Astrocyte of the cerebellum (primary cell): ENCODE measurements at regions not wholly inside any gene's neighbourhood (a gene's known extent, or its start where the extent isn't known, plus 50 kb on each side); places are given as distances from the start of the nearest gene placed in this dataset.

ENCODE experiments used
- DNase-seq: peaks from one replicate; pipeline ENCODE4 v3.0.0-alpha.2; 2011; ENCODE audit warnings: low read depth
- H3K4me3 ChIP-seq: 2 replicates; pipeline ENCODE4 v1.5.1; 2011; ENCODE audit warnings: mild to moderate bottlenecking, low read depth, low read length, moderate library complexity
- in situ Hi-C: cut with HindIII; loops from 2 replicates; pipeline ENCODE4 v1.10.0; 2017; ENCODE audit warnings: low sequenced_read_pairs
- TF ChIP-seq, protein P1 (sequence below): IDR thresholded peaks from 2 replicates; pipeline ENCODE4 v1.5.1; 2012; ENCODE audit warnings: low read length, low read depth, moderate library complexity, mild to moderate bottlenecking; ENCODE audit errors: missing control alignments

DNA sequence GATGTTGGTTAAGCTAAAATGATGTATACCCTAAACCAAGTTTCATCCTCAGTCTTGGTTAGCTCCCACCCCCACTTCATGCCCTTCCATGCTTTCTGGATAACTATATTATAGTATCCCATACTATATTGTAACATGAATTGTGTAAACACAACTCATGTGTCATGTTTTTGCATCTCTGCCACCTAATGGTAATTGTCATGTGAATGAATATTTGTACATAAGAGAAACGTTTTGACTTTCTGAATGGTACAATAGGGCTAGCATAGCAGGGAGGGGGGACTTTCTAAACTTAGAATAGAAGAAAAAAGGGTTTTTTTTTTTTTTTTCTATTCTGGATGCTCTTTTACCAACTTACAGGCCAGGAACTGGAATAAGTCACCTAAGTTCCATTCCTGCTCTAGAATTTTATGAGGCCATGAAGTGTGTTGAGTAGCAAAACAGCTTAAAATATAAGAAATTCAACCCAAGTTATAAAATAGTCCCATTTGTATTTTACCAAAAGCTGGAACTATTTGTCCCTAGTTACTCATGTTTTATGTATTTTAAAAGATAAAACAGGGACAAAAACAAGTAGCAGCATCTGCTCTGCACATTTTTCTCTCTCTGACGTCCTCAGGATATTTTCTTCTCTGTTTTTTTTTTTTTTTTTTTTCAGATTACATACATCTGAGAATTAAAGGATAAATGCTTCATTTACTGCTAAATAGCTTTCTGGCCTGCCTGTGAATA is 77.4 kb downstream of the HLX start:
- no peak for DNase-seq
- TF ChIP-seq, protein P1, sequence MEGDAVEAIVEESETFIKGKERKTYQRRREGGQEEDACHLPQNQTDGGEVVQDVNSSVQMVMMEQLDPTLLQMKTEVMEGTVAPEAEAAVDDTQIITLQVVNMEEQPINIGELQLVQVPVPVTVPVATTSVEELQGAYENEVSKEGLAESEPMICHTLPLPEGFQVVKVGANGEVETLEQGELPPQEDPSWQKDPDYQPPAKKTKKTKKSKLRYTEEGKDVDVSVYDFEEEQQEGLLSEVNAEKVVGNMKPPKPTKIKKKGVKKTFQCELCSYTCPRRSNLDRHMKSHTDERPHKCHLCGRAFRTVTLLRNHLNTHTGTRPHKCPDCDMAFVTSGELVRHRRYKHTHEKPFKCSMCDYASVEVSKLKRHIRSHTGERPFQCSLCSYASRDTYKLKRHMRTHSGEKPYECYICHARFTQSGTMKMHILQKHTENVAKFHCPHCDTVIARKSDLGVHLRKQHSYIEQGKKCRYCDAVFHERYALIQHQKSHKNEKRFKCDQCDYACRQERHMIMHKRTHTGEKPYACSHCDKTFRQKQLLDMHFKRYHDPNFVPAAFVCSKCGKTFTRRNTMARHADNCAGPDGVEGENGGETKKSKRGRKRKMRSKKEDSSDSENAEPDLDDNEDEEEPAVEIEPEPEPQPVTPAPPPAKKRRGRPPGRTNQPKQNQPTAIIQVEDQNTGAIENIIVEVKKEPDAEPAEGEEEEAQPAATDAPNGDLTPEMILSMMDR = no peak
- H3K4me3 ChIP-seq = no peak overlapping the region
- in situ Hi-C loops = no loop called here

DNA sequence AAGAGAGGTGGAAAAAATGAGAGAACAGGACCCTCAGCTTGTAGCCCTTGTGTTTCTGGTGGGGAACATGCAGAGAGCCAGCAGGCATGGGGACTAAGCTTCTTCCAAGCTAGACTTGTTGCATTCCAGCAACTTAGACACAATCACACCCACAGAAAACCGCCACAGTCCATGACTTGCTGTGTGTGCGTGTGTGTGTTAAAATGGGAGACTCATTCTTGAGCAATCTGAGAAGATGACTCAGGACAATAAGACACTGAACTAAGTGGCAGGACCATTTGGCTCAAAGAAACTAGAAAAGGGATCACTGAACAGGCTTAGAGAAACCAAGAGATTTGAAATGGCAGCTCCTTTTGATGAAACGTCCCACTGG is 78.0 kb downstream of the HLX start:
- TF ChIP-seq, protein P1 = no peak
- in situ Hi-C loops = no loop called here
- no peak overlapping the region for H3K4me3 ChIP-seq
- DNase-seq = peak; percentile 5

DNA sequence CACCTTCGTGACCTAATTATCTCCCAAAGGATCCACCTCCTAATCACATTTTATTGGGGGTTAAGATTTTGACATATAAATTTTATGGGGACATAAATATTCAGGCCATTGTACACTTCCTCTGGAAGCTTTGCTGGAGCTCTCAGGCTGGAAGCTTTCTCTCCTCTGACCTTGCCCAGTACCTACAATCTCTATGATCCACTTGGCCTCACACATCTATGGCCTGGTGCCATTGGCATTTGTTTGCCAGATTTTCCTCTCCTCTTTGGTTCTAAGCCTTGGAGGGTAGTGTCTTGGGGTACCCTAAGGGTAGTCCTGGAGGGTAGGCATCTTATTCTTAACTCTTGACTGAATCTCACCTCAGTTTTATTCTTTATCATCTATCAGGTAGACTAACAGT is 79.0 kb downstream of the HLX start:
- DNase-seq = no peak
- in situ Hi-C loops = no loop called here
- TF ChIP-seq, protein P1 = no peak
- H3K4me3 ChIP-seq = no peak overlapping the region

DNA sequence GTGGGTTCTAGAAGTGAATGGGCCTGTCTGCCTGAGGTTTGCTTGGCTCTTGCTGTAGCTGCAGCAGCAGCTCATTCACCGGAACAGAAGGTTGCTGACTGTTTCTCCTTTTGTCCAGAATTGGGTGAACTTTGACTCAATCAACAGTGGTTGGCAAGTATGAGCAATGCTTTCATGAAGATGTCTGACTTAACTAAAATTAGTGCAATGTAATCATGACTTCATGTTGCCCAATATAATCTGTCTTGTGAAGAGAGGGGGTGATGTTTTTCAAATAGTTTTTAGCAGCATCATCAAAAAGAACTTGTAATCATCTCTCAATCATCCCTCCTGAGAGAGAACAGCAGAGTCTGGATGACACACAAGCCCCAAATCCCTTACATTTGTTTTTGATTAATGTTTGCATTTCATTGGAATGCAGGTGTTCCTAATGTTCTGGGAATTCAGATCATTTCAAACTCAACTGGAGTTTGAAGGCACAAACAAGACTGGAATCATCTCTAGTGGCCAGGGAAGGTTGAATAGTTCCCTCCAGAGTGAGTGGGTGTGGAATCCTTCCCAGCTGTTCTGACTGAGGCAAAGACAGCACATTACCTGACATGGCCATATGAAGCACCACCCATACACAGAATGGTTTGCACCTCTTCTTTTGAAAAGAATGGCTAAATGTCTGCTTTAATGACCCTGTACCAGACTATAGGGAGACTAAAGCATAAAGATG is 82.9 kb downstream of the HLX start:
- in situ Hi-C loops = no loop called here
- DNase-seq = peak; percentile 28
- H3K4me3 ChIP-seq = no peak overlapping the region
- TF ChIP-seq, protein P1 = no peak

DNA sequence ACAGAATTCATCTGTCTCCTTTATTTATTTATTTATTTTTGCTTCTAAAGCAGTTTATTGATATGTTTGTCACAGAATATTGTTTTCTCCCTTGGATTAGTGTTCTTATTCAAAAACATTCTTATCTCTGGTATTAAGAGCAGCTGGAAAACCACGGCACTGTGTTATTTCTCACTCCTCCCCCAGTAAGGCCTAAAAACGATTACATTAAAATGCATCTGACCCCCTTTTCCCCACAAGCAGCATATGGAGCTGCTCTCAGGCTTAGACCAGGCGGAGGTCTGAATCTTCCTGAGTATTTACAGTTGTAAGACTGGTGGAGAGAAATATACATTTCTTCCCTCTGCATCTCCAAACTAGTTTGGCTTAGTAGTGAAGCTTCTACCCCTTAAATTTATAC is 86.8 kb downstream of the HLX start:
- DNase-seq = no peak
- in situ Hi-C loops = no loop called here
- TF ChIP-seq, protein P1 = no peak
- H3K4me3 ChIP-seq = no peak overlapping the region

DNA sequence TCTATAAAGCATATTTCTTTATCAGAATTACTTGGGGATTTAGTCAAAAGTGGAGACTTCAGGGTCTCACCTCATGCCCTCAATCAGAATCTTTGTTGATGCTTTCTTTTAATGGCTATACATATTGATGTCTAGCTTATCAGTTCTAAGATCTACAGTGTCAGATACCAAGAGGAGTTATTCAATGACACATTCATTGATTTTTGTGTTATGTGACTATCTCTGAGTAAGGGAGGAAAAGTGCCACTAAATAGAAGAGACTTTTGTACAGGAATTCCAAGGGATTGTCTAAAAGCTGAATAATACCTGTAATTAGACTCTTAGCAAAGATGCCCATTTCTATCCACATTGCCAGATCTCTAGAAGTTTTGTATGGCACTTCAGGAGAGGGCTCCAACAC is 87.2 kb downstream of the HLX start:
- H3K4me3 ChIP-seq = no peak overlapping the region
- DNase-seq = no peak
- in situ Hi-C loops = no loop called here
- TF ChIP-seq, protein P1 = no peak
